GM12865 (cell line): ENCODE measurements at regions not wholly inside any gene's neighbourhood (a gene's known extent, or its start where the extent isn't known, plus 50 kb on each side); places are given as distances from the start of the nearest gene placed in this dataset.

ENCODE experiments used
- DNase-seq: peaks from one replicate; pipeline ENCODE4 v3.0.0; 2010; ENCODE audit warnings: low read depth
- H3K4me3 ChIP-seq: 2 replicates; pipeline ENCODE4 v1.5.1; 2011; ENCODE audit warnings: mild to moderate bottlenecking, low read depth, low read length, control low read depth
- CTCF ChIP-seq: IDR thresholded peaks from 2 replicates; pipeline ENCODE4 v1.5.1; 2011; ENCODE audit warnings: low read length, control low read depth, low read depth, inconsistent platforms; ENCODE audit not compliant: insufficient read depth; ENCODE audit errors: missing control alignments

GRCh38 chr9:87229108-87229507 is 268.6 kb upstream of the DAPK1 start:
- no peak overlapping the region for H3K4me3 ChIP-seq
- TF ChIP-seq CTCF, result no peak
- no peak for DNase-seq

GRCh38 chr9:87233431-87233830 is 264.2 kb upstream of the DAPK1 start:
- DNase-seq, result no peak
- TF ChIP-seq CTCF, result no peak
- H3K4me3 ChIP-seq, result no peak overlapping the region

GRCh38 chr9:87233899-87234455 is 263.7 kb upstream of the DAPK1 start:
- DNase-seq, result no peak
- TF ChIP-seq CTCF, result no peak
- no peak overlapping the region for H3K4me3 ChIP-seq

- DNase-seq, result no peak
- no peak overlapping the region for H3K4me3 ChIP-seq
- TF ChIP-seq CTCF, result no peak
These were observed 262.8 kb upstream of the DAPK1 start for GRCh38 chr9:87234854-87235253.

- H3K4me3 ChIP-seq, result no peak overlapping the region
- DNase-seq, result no peak
- TF ChIP-seq CTCF, result no peak
These were observed 261.1 kb upstream of the DAPK1 start for GRCh38 chr9:87236546-87236945.

- no peak for TF ChIP-seq CTCF
- no peak for DNase-seq
These were observed 260.3 kb upstream of the DAPK1 start for GRCh38 chr9:87237336-87237735.

GRCh38 chr9:87238545-87238944 is 259.1 kb upstream of the DAPK1 start:
- TF ChIP-seq CTCF, result no peak
- no peak for DNase-seq
- no peak overlapping the region for H3K4me3 ChIP-seq

More at GRCh38 chr9:87237336-87237735, 260.3 kb upstream of the DAPK1 start:
- no peak overlapping the region for H3K4me3 ChIP-seq
